Panc1 (cell line): ENCODE measurements at regions not wholly inside any gene's neighbourhood (a gene's known extent, or its start where the extent isn't known, plus 50 kb on each side); places are given as distances from the start of the nearest gene placed in this dataset.

Experiments
- ATAC-seq: fragments of 200-7000 bp; cut with Tn5 transposase; 2 replicates; pipeline ENCODE4 v1.9.1; 2020; ENCODE audit warnings: mild to moderate bottlenecking, moderate library complexity
- BruUV-seq: library from RNA; stranded (reverse); fragments of 400-500 nt; replicated peaks from 2 replicates; lab custom pipeline; 2021; lab: Mats Ljungman, UMichigan
- CTCF ChIA-PET: fragments of 300-600 bp; sonication (Branson Sonifier 250); formaldehyde crosslinking; loops from one replicate; lab custom pipeline; 2022; ENCODE audit warnings: antibody characterized with exemption; lab: Charles Lee
- POLR2A ChIA-PET: fragments of 300-600 bp; sonication (Branson Sonifier 250); formaldehyde crosslinking; loops from one replicate; lab custom pipeline; 2022; ENCODE audit warnings: antibody characterized with exemption; lab: Charles Lee
- DNase-seq: peaks from one replicate; pipeline ENCODE4 v3.0.0-alpha.2; 2010; ENCODE audit warnings: low read depth, low spot score
- H3K27ac ChIP-seq: 2 replicates; pipeline ENCODE4 v1.5.1; 2011; ENCODE audit warnings: mild to moderate bottlenecking, low read length, inconsistent platforms
- H3K27me3 ChIP-seq: fragments of 200-500 bp; sonication (Bioruptor generic); 2 replicates; pipeline ENCODE4 v1.6.0; 2014; ENCODE audit warnings: low read length, inconsistent platforms; ENCODE audit not compliant: control insufficient read depth, insufficient read depth
- H3K36me3 ChIP-seq: fragments of 200-500 bp; sonication (Bioruptor generic); 2 replicates; pipeline ENCODE4 v1.5.1; 2014; ENCODE audit warnings: inconsistent platforms, mild to moderate bottlenecking, low read length, moderate library complexity; ENCODE audit not compliant: control insufficient read depth, insufficient read depth
- H3K4me1 ChIP-seq: 2 replicates; pipeline ENCODE4 v1.5.1; 2011; ENCODE audit warnings: inconsistent platforms, mild to moderate bottlenecking, low read length, moderate library complexity; ENCODE audit not compliant: control insufficient read depth, insufficient read depth
- H3K4me3 ChIP-seq, 2 experiments: 2 replicates each; pipeline ENCODE4 v1.5.1; 2011 to 2012; ENCODE audit warnings: low read depth in 2 of 2, low read length in 2 of 2, mild to moderate bottlenecking in 2 of 2, inconsistent platforms in 1 of 2, moderate library complexity in 1 of 2
- H3K9me3 ChIP-seq: fragments of 200-500 bp; sonication (Bioruptor generic); 2 replicates; pipeline ENCODE4 v1.5.1; 2014; ENCODE audit warnings: low read depth, mild to moderate bottlenecking, inconsistent platforms, low read length, moderate library complexity; ENCODE audit not compliant: control insufficient read depth, insufficient read depth
- POLR2AphosphoS5 ChIP-seq: IDR thresholded peaks from 2 replicates; pipeline ENCODE4 v1.6.1; 2012; ENCODE audit warnings: mild to moderate bottlenecking, low read depth, low read length, moderate library complexity
- REST ChIP-seq, 2 experiments: IDR thresholded peaks; 2 replicates each; pipeline ENCODE4 v1.6.1; 2011 to 2012; ENCODE audit warnings: low read depth in 2 of 2, control low read depth in 1 of 2, low read length in 1 of 2, mild to moderate bottlenecking in 1 of 2, moderate library complexity in 1 of 2; ENCODE audit not compliant: insufficient read depth in 1 of 2
- SIN3A ChIP-seq: IDR thresholded peaks from 2 replicates; pipeline ENCODE4 v1.6.1; 2012; ENCODE audit warnings: low read depth, mild to moderate bottlenecking, low read length, moderate library complexity, borderline replicate concordance; ENCODE audit not compliant: insufficient read depth
- TCF7L2 ChIP-seq: IDR thresholded peaks from 2 replicates; pipeline ENCODE4 v1.6.1; 2011; ENCODE audit warnings: mild to moderate bottlenecking, low read depth, low read length, inconsistent platforms
- in situ Hi-C: cut with HindIII; loops from 2 replicates; pipeline ENCODE4 v1.10.0; 2016; ENCODE audit warnings: low sequenced_read_pairs, low pct_unique_long_range_greater_than_20kb
- intact Hi-C: fragments of 100-400 bp; cut with micrococcal nuclease; formaldehyde crosslinking; loops from one replicate; pipeline ENCODE4 v1.10.0; 2022; ENCODE audit not compliant: unreplicated experiment
- TF ChIP-seq, protein P1 (sequence below): fragments of 450-650 bp; IDR thresholded peaks from 2 replicates; pipeline ENCODE4 v1.5.1; 2017; ENCODE audit warnings: mild to moderate bottlenecking

DNA sequence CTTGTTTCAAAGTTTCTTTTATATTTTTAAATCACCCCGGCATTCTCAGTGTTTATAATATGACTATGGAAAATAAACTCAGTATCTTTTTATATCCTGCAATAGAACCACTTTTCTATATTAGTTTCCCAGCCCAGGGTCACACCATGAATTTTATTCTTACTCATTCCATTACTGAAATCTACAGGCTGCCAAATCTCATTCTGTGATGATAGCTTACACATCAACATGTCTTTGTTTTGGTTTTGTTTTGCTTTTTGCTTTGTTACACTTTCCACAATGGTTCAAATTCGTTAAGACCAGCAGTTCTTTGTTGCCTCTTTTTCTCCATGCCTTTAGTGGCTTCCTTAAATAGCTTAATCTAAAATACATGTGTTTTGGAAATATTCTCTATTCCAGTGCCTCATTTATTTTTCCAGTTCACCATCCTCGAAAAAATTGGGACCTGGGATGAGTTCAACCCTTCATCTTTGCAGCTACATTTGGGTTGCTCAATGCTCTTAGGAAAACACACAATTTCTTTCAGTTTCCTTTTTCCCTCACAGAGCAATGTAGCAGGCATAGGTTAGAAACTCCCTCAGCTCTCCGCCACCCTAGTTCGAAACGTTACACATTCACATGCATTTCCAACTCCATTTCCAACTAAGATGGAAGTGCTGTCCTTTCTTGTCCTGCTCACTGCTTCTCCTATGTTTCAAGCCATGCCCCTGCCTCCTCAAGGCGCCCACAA lies 1146.3 kb downstream of the MAT2B start:
- BruUV-seq = no TSS peak
- CTCF ChIA-PET = no interaction called here
- ATAC-seq (no peak), DNase-seq (no peak)
- H3K4me1 ChIP-seq = no peaks in the 10 kb centered on the region
- intact Hi-C loops = no loop called here
- H3K36me3 ChIP-seq = no peaks in the 10 kb centered on the region
- TF ChIP-seq POLR2AphosphoS5 (no peak), SIN3A (no peak), TCF7L2 (no peak), REST (IDR thresholded peaks at IDR 0.05; ENCODE audit: insufficient read depth in 1 of 2, low read depth in 2 of 2, low read length in 1 of 2) (no peak)
- no peak overlapping the region for H3K27ac ChIP-seq
- H3K4me3 ChIP-seq = no peak overlapping the region
- H3K27me3 ChIP-seq = no peaks in the 10 kb centered on the region
- POLR2A ChIA-PET = no interaction called here
- in situ Hi-C loops = no loop called here
- H3K9me3 ChIP-seq = no peaks in the 10 kb centered on the region

GRCh38 chr5:164652276-164652660 lies 1146.8 kb downstream of the MAT2B start:
- Histone ChIP-seq H3K27ac (no peak overlapping the region), H3K4me1 (no peaks in the 10 kb centered on the region), H3K27me3 (no peaks in the 10 kb centered on the region), H3K4me3 (no peak overlapping the region), H3K9me3 (no peaks in the 10 kb centered on the region), H3K36me3 (no peaks in the 10 kb centered on the region)
- in situ Hi-C loops (no loop called here), intact Hi-C loops (no loop called here)
- DNase-seq = no peak
- ChIA-PET POLR2A (no interaction called here), CTCF (interaction anchor here (0.6 kb wide), 1 partner anchor 110 kb away, joined by 4 read pairs; no protein-coding TSS in a partner anchor)
- BruUV-seq = no TSS peak
- no peak for ATAC-seq
- TF ChIP-seq TCF7L2 = no peak

DNA sequence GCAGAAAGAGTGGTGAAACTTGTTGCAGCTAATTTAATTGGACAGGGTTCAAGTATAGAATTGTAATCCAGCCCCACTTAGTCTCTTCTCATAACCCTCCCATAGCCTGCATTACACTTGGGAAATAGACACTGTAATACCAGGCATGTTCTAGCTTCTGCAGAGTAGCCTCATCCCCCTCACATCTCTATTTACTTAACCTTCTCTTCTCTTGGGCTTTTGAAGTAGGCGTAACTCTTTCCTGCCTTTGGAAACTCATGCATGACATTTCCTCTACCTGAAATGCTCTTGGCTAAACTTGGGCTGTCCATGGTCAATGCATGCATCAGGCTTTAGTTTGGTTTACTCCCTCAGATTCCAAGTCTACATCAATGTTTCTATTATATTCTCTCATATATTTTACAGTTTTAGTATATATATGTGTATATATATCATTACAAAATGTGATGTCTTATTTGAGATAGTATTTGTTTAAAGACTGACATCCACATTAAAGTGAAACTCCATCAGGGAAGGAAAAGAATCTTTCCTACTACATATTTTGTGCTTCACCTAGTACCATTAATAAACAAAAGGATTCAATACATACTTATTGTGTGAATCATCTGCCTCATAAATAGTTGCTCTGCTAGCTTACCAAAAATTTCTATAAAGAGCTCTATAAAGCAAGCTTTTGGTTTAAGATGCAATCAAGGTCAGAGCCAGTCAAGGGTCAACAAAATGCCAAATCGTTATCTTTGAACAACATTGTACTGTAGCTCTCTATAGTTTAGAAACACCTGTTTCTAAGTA lies 1158.0 kb downstream of the MAT2B start:
- H3K9me3 ChIP-seq = no peaks in the 10 kb centered on the region
- H3K27me3 ChIP-seq = no peaks in the 10 kb centered on the region
- H3K4me3 ChIP-seq = no peak overlapping the region
- intact Hi-C loops = loop anchor here (10.0 kb wide), 1 partner anchor 149 kb away; no protein-coding TSS in a partner anchor
- no TSS peak for BruUV-seq
- POLR2A ChIA-PET = no interaction called here
- in situ Hi-C loops = no loop called here
- ATAC-seq (peak; percentile 63), DNase-seq (no peak)
- H3K36me3 ChIP-seq = no peaks in the 10 kb centered on the region
- TF ChIP-seq SIN3A (no peak), TCF7L2 (no peak), POLR2AphosphoS5 (no peak), REST (IDR thresholded peaks at IDR 0.05; ENCODE audit: insufficient read depth in 1 of 2, low read depth in 2 of 2, low read length in 1 of 2) (no peak)
- TF ChIP-seq, protein P1, sequence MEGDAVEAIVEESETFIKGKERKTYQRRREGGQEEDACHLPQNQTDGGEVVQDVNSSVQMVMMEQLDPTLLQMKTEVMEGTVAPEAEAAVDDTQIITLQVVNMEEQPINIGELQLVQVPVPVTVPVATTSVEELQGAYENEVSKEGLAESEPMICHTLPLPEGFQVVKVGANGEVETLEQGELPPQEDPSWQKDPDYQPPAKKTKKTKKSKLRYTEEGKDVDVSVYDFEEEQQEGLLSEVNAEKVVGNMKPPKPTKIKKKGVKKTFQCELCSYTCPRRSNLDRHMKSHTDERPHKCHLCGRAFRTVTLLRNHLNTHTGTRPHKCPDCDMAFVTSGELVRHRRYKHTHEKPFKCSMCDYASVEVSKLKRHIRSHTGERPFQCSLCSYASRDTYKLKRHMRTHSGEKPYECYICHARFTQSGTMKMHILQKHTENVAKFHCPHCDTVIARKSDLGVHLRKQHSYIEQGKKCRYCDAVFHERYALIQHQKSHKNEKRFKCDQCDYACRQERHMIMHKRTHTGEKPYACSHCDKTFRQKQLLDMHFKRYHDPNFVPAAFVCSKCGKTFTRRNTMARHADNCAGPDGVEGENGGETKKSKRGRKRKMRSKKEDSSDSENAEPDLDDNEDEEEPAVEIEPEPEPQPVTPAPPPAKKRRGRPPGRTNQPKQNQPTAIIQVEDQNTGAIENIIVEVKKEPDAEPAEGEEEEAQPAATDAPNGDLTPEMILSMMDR = no peak
- no peak overlapping the region for H3K27ac ChIP-seq
- no peaks in the 10 kb centered on the region for H3K4me1 ChIP-seq
- CTCF ChIA-PET = no interaction called here
